ENCODE measurements at regions not wholly inside any gene's neighbourhood (a gene's known extent, or its start where the extent isn't known, plus 50 kb on each side); places are given as distances from the start of the nearest gene placed in this dataset.
"Not testable (repeated sequence)": the region's sequence is repeated elsewhere in the genome, so short reads cannot be mapped to it uniquely, and the experiment has no call there.

DNA sequence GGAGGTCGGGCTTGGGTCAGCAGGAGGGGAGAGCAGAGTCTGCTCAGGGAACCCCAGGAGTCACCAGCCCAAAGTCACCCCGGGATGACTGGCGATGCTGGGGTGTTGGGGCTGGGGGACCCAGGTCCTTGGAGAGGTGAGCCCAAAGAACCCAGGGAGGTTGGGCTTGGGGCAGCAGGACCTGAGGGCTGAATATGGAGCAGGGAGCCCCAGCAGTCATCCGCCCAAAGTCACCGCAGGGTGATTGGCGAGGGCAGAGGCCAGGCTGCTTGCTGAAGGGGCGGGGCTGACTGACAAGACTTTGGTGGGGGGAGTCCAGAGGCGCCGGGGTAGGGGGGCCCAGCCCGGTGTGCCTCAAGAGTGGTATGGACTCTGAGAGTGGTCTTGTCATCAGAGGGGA is 151.2 kb downstream of the TBC1D2B start:
- not testable (repeated sequence) for TF ChIP-seq BHLHE40 (IDR thresholded peaks at IDR 0.05; ENCODE audit: borderline replicate concordance); ELF4 (IDR thresholded peaks at IDR 0.05); HDGF (IDR thresholded peaks at IDR 0.05; ENCODE audit: borderline replicate concordance); ZNF384 (IDR thresholded peaks at IDR 0.05); FOXA1 (IDR thresholded peaks at IDR 0.05); FOXM1 (IDR thresholded peaks at IDR 0.05; ENCODE audit: borderline replicate concordance); ARNT (IDR thresholded peaks at IDR 0.05); SP1 (IDR thresholded peaks at IDR 0.05)

Measured in HEK293T (cell line).